Uterus (tissue), 3 donors: ENCODE measurements at regions not wholly inside any gene's neighbourhood (a gene's known extent, or its start where the extent isn't known, plus 50 kb on each side); places are given as distances from the start of the nearest gene placed in this dataset.

Source experiments
- DNase-seq, 2 donors: peaks; one replicate each; pipeline ENCODE4 v3.0.0-alpha.2; 2019 to 2020
- H3K27ac ChIP-seq, 2 donors: fragments of 200-600 bp; sonication (generic); 1 replicate in 1 of 2; 2 replicates in 1 of 2; pipeline ENCODE4 v1.5.1; 2016 to 2018
- H3K27me3 ChIP-seq, 2 donors: fragments of 200-600 bp; sonication (generic); one replicate each; pipeline ENCODE4 v1.5.1; 2018 to 2019; ENCODE audit warnings: control low read depth in 1 of 2
- H3K36me3 ChIP-seq, 2 donors: fragments of 200-600 bp; sonication (generic); one replicate each; pipeline ENCODE4 v1.5.1; 2019; ENCODE audit warnings: control low read depth in 1 of 2
- H3K4me1 ChIP-seq, 2 donors: fragments of 200-600 bp; sonication (generic); one replicate each; pipeline ENCODE4 v1.5.1; 2018 to 2019; ENCODE audit warnings: control low read depth in 1 of 2
- H3K4me3 ChIP-seq, 2 donors: fragments of 200-600 bp; sonication (generic); 1 replicate in 1 of 2; 2 replicates in 1 of 2; pipeline ENCODE4 v1.5.1; 2018 to 2019; ENCODE audit warnings: mild to moderate bottlenecking in 1 of 2
- H3K9me3 ChIP-seq, 2 donors: fragments of 200-600 bp; sonication (generic); one replicate each; pipeline ENCODE4 v1.5.1; 2019; ENCODE audit warnings: control low read depth in 1 of 2
- POLR2A ChIP-seq, 2 donors: fragments of 450-650 bp; IDR thresholded peaks; one replicate each; pipeline ENCODE4 v1.6.1; 2016; ENCODE audit warnings: antibody characterized with exemption in 2 of 2, mild to moderate bottlenecking in 1 of 2, moderate library complexity in 1 of 2
- intact Hi-C: fragments of 100-400 bp; cut with DNase I; formaldehyde crosslinking; loops from one replicate; pipeline ENCODE4 v1.15.1; 2023; ENCODE audit warnings: low total_unique reads
- TF ChIP-seq, protein P1 (sequence below), 4 experiments: fragments of 200-600 bp in 2 of 4; fragments of 450-650 bp in 2 of 4; sonication (generic) in 2 of 4; IDR thresholded peaks; one replicate each; pipeline ENCODE4 v1.5.1; 2016 to 2019; ENCODE audit warnings: antibody characterized with exemption in 4 of 4, mild to moderate bottlenecking in 2 of 4, moderate library complexity in 1 of 4
- donor health status: DM: yes; HTN: yes; CAD: no.

GRCh38 chr4:176453079-176453478 lies 133.3 kb downstream of the SPCS3 start:
- intact Hi-C loops: no loop called here
- Histone ChIP-seq H3K4me3 (no peak overlapping the region), H3K9me3 (no peaks in the 10 kb centered on the region), H3K4me1 (no peaks in the 10 kb centered on the region), H3K27me3 (no peaks in the 10 kb centered on the region), H3K36me3 (no peaks in the 10 kb centered on the region), H3K27ac (no peak overlapping the region)
- DNase-seq: no peak
- TF ChIP-seq, protein P1, sequence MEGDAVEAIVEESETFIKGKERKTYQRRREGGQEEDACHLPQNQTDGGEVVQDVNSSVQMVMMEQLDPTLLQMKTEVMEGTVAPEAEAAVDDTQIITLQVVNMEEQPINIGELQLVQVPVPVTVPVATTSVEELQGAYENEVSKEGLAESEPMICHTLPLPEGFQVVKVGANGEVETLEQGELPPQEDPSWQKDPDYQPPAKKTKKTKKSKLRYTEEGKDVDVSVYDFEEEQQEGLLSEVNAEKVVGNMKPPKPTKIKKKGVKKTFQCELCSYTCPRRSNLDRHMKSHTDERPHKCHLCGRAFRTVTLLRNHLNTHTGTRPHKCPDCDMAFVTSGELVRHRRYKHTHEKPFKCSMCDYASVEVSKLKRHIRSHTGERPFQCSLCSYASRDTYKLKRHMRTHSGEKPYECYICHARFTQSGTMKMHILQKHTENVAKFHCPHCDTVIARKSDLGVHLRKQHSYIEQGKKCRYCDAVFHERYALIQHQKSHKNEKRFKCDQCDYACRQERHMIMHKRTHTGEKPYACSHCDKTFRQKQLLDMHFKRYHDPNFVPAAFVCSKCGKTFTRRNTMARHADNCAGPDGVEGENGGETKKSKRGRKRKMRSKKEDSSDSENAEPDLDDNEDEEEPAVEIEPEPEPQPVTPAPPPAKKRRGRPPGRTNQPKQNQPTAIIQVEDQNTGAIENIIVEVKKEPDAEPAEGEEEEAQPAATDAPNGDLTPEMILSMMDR (IDR thresholded peaks at IDR 0.05): no peak
- no peak for TF ChIP-seq POLR2A (IDR thresholded peaks at IDR 0.05)

- no peaks in the 10 kb centered on the region for H3K9me3 ChIP-seq
- no peak overlapping the region for H3K4me3 ChIP-seq
- intact Hi-C loops: no loop called here
- H3K4me1 ChIP-seq: no peaks in the 10 kb centered on the region
- no peaks in the 10 kb centered on the region for H3K27me3 ChIP-seq
- TF ChIP-seq, protein P1 (IDR thresholded peaks at IDR 0.05): no peak
- no peak for TF ChIP-seq POLR2A (IDR thresholded peaks at IDR 0.05)
- no peaks in the 10 kb centered on the region for H3K36me3 ChIP-seq
- no peak for DNase-seq
- no peak overlapping the region for H3K27ac ChIP-seq
Measured at GRCh38 chr4:176453658-176454057, 133.9 kb downstream of the SPCS3 start.

GRCh38 chr4:176464748-176465147 lies 145.0 kb downstream of the SPCS3 start:
- DNase-seq: no peak
- Histone ChIP-seq H3K36me3 (no peaks in the 10 kb centered on the region), H3K9me3 (no peaks in the 10 kb centered on the region), H3K4me3 (no peak overlapping the region), H3K27ac (no peak overlapping the region), H3K27me3 (no peaks in the 10 kb centered on the region), H3K4me1 (no peaks in the 10 kb centered on the region)
- no peak for TF ChIP-seq POLR2A (IDR thresholded peaks at IDR 0.05)
- TF ChIP-seq, protein P1 (IDR thresholded peaks at IDR 0.05): no peak
- intact Hi-C loops: no loop called here

- TF ChIP-seq POLR2A (IDR thresholded peaks at IDR 0.05): no peak
- TF ChIP-seq, protein P1 (IDR thresholded peaks at IDR 0.05): no peak
- H3K4me1 ChIP-seq: no peaks in the 10 kb centered on the region
- H3K4me3 ChIP-seq: no peak overlapping the region
- no peaks in the 10 kb centered on the region for H3K9me3 ChIP-seq
- H3K27ac ChIP-seq: no peak overlapping the region
- intact Hi-C loops: no loop called here
- H3K36me3 ChIP-seq: no peaks in the 10 kb centered on the region
- H3K27me3 ChIP-seq: no peaks in the 10 kb centered on the region
- no peak for DNase-seq
Measured at GRCh38 chr4:176467001-176467400, 147.2 kb downstream of the SPCS3 start.

DNA sequence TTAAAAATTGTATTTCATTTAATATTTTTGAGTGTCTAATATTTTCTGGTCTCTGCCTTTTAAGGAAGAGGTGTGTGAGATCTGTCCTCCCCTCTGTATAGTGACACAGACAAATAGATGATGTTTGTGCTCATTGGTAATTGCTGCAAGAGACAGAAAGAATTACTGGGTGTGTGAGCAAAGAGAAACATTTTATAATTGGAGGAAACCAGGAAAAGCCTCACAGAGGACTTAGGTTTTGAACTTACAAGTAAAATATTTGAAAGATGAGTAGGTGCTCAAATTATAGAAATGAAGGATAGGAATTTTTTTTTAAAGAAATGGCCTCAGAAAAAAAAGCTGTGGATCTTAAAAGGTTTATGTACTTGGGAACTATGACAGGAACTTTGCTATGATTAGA lies 149.8 kb downstream of the SPCS3 start:
- Histone ChIP-seq H3K9me3 (no peaks in the 10 kb centered on the region), H3K4me3 (no peak overlapping the region), H3K27ac (no peak overlapping the region), H3K36me3 (no peaks in the 10 kb centered on the region), H3K27me3 (no peaks in the 10 kb centered on the region), H3K4me1 (no peaks in the 10 kb centered on the region)
- no peak for TF ChIP-seq POLR2A (IDR thresholded peaks at IDR 0.05)
- TF ChIP-seq, protein P1 (IDR thresholded peaks at IDR 0.05): no peak
- intact Hi-C loops: no loop called here
- no peak for DNase-seq
